ENCODE measurements at regions not wholly inside any gene's neighbourhood (a gene's known extent, or its start where the extent isn't known, plus 50 kb on each side); places are given as distances from the start of the nearest gene placed in this dataset.

DNA sequence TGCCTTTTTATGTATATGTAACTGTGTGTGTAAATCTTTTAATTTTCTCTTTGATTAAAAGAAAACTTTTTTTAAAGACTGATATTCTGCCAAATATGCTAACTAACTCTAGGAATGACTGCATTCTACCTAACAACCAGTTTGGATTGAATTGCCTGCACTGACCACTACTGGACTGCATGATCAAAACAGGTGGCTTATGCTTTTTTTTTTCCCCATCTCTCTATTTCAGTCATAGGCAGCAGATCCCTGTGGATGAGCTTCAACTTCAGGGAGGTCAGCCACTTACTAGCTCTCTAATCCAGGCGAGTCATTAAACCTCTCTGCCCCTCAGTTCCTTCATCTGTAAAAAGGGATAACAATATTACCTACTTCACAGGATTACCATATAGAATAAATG is 138.6 kb upstream of the SERTAD2 start:
- BruUV-seq (replicated peaks), result no TSS peak
- Histone ChIP-seq H3K79me2 (ENCODE audit: control insufficient read depth, insufficient read depth, low read length) (no peaks in the 10 kb centered on the region), H3K27ac (ENCODE audit: insufficient read depth, low read depth, low read length) (peak overlapping the region; percentile 82), H3K4me3 (replicated peaks in 1 of 3; ENCODE audit: insufficient read depth in 1 of 3, low read depth in 1 of 3, low read length in 3 of 3) (no peak overlapping the region), H3K36me3 (ENCODE audit: control insufficient read depth in 2 of 2, extremely low read depth in 1 of 2, insufficient read depth in 2 of 2, low read length in 2 of 2) (no peaks in the 10 kb centered on the region), H3K9me3 (replicated peaks; ENCODE audit: control insufficient read depth, insufficient read depth, low read length) (no peaks in the 10 kb centered on the region), H3K9me1 (replicated peaks; ENCODE audit: control insufficient read depth, extremely low read depth, insufficient read depth, low read length) (no peaks in the 10 kb centered on the region), H2AFZ (ENCODE audit: low read depth, low read length) (no peak overlapping the region), H3K4me1 (ENCODE audit: control insufficient read depth, extremely low read depth, insufficient read depth, low read length) (peaks cover 53% of the 10 kb centered on the region), H4K20me1 (replicated peaks; ENCODE audit: control insufficient read depth, extremely low read depth, insufficient read depth, low read length) (no peaks in the 10 kb centered on the region), H3K27me3 (ENCODE audit: control insufficient read depth in 2 of 2, insufficient read depth in 2 of 2, low read length in 2 of 2) (no peaks in the 10 kb centered on the region), H3K4me2 (ENCODE audit: insufficient read depth, low read length) (peak overlapping the region; percentile 82), H3K9ac (replicated peaks; ENCODE audit: extremely low read depth, insufficient read depth, low read length) (peak overlapping the region; percentile 25)
- CTCF ChIA-PET, result interaction anchor here (0.6 to 5.9 kb wide), 16 partner anchors 10 to 462 kb away, joined by 3 to 69 read pairs (median 8); partner anchors contain the start of gene SERTAD2
- dilution Hi-C loops (cut with MboI; ENCODE audit: extremely low pct_ligation_motif_present, low sequenced_read_pairs) (no loop called here), intact Hi-C loops (cut with micrococcal nuclease) (loop anchor here (2.0 kb wide), 1 partner anchor 137 kb away; no protein-coding TSS in a partner anchor)
- POLR2A ChIA-PET, result interaction anchor here (0.6 to 1.6 kb wide), 3 partner anchors 41 to 785 kb away, joined by 3 to 7 read pairs (median 4); no protein-coding TSS in a partner anchor
- no peak for TF ChIP-seq JUN (IDR thresholded peaks at IDR 0.05; ENCODE audit: borderline replicate concordance, insufficient read depth, insufficient read length, low read depth)
- TF ChIP-seq POLR2A (IDR thresholded peaks at IDR 0.05; ENCODE audit: low read depth, low read length), result no peak
- no peak for TF ChIP-seq FOS (IDR thresholded peaks at IDR 0.05; ENCODE audit: borderline replicate concordance, insufficient read depth, low read length)
- no peak for TF ChIP-seq POLR2AphosphoS5 (IDR thresholded peaks at IDR 0.05; ENCODE audit: insufficient read depth, low read depth, low read length)
- TF ChIP-seq GATA2 (IDR thresholded peaks at IDR 0.05; ENCODE audit: insufficient read depth, insufficient read length, low read depth, low read length), result no peak
- TF ChIP-seq EZH2 (IDR thresholded peaks at IDR 0.05; ENCODE audit: borderline replicate concordance, low read depth, low read length, severe bottlenecking), result no peak
- no peak for TF ChIP-seq MYC (IDR thresholded peaks at IDR 0.05; ENCODE audit: low read depth, low read length)
- TF ChIP-seq, protein P1, sequence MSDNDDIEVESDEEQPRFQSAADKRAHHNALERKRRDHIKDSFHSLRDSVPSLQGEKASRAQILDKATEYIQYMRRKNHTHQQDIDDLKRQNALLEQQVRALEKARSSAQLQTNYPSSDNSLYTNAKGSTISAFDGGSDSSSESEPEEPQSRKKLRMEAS (IDR thresholded peaks at IDR 0.05; ENCODE audit: insufficient read depth, insufficient read length), result no peak
- TF ChIP-seq, protein P2, sequence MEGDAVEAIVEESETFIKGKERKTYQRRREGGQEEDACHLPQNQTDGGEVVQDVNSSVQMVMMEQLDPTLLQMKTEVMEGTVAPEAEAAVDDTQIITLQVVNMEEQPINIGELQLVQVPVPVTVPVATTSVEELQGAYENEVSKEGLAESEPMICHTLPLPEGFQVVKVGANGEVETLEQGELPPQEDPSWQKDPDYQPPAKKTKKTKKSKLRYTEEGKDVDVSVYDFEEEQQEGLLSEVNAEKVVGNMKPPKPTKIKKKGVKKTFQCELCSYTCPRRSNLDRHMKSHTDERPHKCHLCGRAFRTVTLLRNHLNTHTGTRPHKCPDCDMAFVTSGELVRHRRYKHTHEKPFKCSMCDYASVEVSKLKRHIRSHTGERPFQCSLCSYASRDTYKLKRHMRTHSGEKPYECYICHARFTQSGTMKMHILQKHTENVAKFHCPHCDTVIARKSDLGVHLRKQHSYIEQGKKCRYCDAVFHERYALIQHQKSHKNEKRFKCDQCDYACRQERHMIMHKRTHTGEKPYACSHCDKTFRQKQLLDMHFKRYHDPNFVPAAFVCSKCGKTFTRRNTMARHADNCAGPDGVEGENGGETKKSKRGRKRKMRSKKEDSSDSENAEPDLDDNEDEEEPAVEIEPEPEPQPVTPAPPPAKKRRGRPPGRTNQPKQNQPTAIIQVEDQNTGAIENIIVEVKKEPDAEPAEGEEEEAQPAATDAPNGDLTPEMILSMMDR (IDR thresholded peaks at IDR 0.05; ENCODE audit: extremely low read depth in 1 of 2, insufficient read depth in 1 of 2, low read depth in 1 of 2, low read length in 2 of 2), result peak in 1 of 2 donors; percentile 21
- no peak for FAIRE-seq
- peak; percentile 43 for DNase-seq (ENCODE audit: low read depth, low spot score)

Data from endothelial cell of umbilical vein (primary cell).